Fibroblast of peridontal ligament (primary cell): ENCODE measurements at regions not wholly inside any gene's neighbourhood (a gene's known extent, or its start where the extent isn't known, plus 50 kb on each side); places are given as distances from the start of the nearest gene placed in this dataset.
A peak's percentile ranks its signal among the peaks of the same experiment; 100 is the strongest.

ENCODE experiments used
- DNase-seq: peaks from one replicate; pipeline ENCODE4 v3.0.0-alpha.2; 2010; ENCODE audit errors: extremely low read depth

- DNase-seq = no peak
These were observed 63.0 kb downstream of the C5orf15 start for GRCh38 chr5:133905424-133905823.

GRCh38 chr5:133904641-133905040 lies 63.8 kb downstream of the C5orf15 start:
- no peak for DNase-seq

DNA sequence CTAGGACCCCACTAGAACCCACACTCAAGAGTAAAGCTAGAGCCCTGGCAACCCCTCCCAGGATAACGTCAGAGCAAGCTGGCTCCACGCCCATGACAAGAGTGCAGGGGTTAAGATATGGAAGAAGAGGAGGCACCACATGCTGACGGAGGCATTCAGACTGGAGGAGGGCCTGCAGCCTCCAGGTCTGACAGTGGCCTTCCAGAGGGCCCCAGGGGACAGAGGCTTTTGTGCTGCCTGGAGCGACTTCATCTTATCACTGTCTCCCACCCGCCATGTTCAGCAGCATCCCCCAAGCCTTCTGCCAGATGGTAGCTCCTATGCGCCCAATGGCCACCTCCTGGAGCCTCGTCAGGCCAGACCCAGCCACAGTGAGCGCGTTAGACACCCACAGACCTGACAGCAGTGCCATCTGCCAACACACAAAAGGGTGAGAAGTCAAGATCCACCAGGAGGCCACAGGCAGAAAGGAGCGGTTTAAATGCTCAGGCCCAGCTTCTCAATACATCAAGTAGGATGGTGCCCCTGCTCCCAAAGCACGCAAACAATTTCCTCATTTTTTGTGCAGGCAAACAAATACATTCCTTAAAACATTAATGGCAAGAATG lies 65.8 kb downstream of the C5orf15 start:
- no peak for DNase-seq

- DNase-seq = no peak
These were observed 67.7 kb downstream of the C5orf15 start for GRCh38 chr5:133900534-133901270.

- DNase-seq = no peak
These were observed 68.9 kb downstream of the C5orf15 start for GRCh38 chr5:133899506-133899905.

DNA sequence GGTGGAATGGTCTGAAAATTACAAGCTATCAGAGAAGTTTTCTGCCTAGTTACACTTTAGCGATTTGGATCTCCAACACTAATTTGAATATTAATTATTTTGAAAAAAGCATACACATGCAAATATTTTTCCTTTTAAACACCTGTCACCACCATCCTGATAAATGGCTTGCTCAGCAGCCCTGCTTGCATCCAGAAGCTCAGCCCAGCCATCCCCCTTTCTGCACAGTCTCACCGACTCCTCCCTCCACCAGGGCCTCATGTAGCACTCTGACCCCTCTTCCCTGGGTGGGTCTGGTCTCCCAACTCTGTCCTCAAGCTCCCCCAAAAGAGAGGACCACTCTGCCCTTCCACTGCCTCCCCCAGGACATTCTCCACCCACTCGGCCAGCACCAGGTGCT lies 70.0 kb downstream of the C5orf15 start:
- DNase-seq = no peak

- DNase-seq = no peak
These were observed 71.0 kb downstream of the C5orf15 start for GRCh38 chr5:133897431-133897830.

- no peak for DNase-seq
These were observed 71.6 kb downstream of the C5orf15 start for GRCh38 chr5:133896873-133897272.

DNA sequence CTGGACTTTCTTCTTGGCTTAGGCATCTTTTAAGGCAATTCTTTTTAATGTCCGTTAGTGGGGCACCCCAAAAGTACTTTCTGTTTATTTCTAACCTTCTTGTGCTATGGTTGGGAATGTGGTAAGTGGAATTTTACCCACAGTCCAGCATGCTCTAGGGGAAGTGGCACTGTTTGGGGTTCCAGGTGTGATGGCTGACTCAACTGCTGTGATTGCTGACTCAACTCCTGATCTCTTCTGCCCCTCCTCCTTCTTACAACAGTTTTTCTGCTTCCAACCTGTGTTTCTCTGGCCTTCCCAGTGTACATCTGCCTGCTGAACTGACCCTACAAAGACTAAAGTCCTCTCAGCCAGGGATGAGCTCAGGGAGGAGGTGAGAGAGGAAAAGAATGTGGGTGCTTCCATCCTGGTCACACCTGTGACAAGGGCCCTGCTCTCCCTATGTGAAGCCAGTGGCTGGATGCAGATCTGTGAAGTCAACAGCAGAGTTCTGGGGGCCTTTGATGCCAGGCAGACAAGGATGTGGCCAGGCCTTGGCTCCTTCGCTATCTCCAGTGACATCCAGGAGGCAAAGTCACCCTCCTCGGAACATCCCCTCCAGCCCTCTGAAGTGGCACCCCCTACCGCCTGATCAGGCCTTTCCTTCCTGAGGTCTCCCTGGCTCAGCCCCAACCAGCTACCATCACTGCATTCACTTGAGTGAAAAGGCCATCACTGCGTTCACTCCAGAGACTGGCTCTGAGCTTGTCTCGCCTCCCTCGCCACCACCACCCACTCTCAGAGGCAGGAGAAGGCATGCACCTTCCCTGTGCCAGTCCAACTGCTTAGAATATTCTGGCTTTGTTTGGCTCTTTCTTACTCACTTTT lies 72.2 kb downstream of the C5orf15 start:
- no peak for DNase-seq

DNA sequence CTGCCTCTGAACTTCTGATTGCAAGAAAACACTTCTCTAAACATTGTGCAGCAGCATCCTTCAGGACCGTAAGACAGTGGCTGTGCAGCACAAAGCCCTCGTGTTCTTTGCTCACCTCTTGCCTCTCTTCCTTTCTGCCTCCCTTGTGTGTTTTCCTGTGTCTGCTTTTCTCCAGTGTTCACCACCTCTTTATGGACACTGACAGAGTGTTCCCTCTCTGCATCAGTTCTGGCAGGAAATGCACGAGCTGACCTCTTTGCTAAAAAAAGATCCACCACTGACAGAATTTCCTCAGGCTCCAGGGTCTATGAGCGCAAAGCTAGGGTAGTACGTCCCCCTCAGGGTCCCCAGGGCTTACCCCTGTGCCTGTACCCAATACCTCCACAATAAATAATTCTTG lies 74.3 kb downstream of the C5orf15 start:
- no peak for DNase-seq

DNA sequence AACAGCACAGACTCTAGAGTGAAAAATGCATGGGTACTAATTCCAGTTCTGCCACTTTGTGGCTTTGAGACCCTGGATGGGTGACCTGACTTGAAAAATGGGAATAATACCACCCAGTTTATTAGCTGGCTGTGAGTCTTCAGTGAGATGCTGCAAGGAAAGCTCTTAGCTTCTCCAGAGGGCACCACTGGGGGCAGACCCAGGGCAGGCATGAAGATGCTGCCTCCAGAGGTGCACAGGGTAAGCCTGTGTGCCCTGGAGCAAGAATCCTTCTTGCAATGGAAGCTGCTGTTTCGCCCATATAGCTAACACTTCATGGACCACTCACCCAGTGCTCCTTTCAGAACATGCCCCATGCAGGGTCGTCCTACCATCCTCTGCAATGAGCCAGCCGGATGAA lies 75.7 kb downstream of the C5orf15 start:
- DNase-seq = no peak

DNA sequence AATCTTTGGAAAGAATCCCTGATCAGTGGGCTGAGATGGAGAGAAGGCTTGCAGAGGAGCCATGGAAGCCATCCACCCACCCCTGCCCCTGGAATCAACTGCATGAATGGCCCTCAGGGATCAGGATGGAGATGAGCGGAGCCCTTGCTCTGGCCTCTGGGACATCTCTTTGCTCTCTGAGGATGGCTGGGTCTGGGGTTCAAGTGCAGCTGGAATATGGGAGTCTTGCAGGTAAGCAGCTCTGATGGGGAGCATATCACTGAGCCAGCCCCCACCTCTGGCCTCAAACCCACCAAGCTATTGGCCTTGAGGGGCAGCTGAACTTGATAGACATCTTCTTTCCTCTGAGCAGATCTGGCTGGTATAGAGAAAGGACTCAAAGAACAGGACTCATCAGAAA lies 76.1 kb downstream of the C5orf15 start:
- no peak for DNase-seq

- no peak for DNase-seq
These were observed 77.0 kb downstream of the C5orf15 start for GRCh38 chr5:133891390-133891789.

- no peak for DNase-seq
These were observed 77.6 kb downstream of the C5orf15 start for GRCh38 chr5:133890776-133891280.

- DNase-seq = no peak
These were observed 78.1 kb downstream of the C5orf15 start for GRCh38 chr5:133890314-133890713.

- no peak for DNase-seq
These were observed 79.0 kb downstream of the C5orf15 start for GRCh38 chr5:133889271-133889905.

- DNase-seq = no peak
These were observed 79.8 kb downstream of the C5orf15 start for GRCh38 chr5:133888625-133888991.

DNA sequence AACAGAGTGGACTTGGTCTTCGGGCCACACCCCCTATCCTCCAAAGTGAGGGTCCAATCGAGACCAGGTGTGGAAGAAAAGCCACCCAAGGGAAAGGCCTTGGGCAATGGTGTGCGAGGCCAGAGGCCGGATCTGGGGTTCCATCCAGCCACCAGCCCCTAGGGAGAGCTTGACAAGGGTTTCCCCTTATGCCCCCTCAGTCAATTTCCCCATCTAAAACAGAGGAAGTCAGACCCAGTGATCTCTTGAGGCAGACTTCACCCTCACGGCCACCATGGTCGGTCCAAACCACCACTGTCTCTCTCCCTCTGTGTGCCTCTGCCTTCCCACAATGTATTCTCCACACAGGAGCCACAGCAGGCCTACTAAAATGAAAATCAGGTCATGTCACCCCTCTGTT lies 82.9 kb downstream of the C5orf15 start:
- no peak for DNase-seq

GRCh38 chr5:133884569-133885311 lies 83.7 kb downstream of the C5orf15 start:
- DNase-seq = peak; percentile 3

- no peak for DNase-seq
These were observed 84.5 kb downstream of the C5orf15 start for GRCh38 chr5:133883916-133884315.

- no peak for DNase-seq
These were observed 85.6 kb downstream of the C5orf15 start for GRCh38 chr5:133882846-133883245.

- no peak for DNase-seq
These were observed 86.1 kb downstream of the C5orf15 start for GRCh38 chr5:133882389-133882695.
